HG02763 (cell line): ENCODE measurements at regions not wholly inside any gene's neighbourhood (a gene's known extent, or its start where the extent isn't known, plus 50 kb on each side); places are given as distances from the start of the nearest gene placed in this dataset.

ENCODE experiments used
- ATAC-seq: cut with Tn5 transposase; IDR thresholded peaks from one replicate; pipeline ENCODE4 v1.9.1; 2021; ENCODE audit warnings: mild to moderate bottlenecking, moderate library complexity; ENCODE audit not compliant: unreplicated experiment

GRCh38 chr18:11279461-11279860 is 130.1 kb upstream of the PIEZO2 start:
- ATAC-seq: no peak

- no peak for ATAC-seq
Observed at GRCh38 chr18:11276678-11277077, 127.3 kb upstream of the PIEZO2 start.

GRCh38 chr18:11274144-11274794 is 124.9 kb upstream of the PIEZO2 start:
- no peak for ATAC-seq

GRCh38 chr18:11272516-11272915 is 123.1 kb upstream of the PIEZO2 start:
- no peak for ATAC-seq

- no peak for ATAC-seq
Observed at GRCh38 chr18:11271954-11272353, 122.6 kb upstream of the PIEZO2 start.

DNA sequence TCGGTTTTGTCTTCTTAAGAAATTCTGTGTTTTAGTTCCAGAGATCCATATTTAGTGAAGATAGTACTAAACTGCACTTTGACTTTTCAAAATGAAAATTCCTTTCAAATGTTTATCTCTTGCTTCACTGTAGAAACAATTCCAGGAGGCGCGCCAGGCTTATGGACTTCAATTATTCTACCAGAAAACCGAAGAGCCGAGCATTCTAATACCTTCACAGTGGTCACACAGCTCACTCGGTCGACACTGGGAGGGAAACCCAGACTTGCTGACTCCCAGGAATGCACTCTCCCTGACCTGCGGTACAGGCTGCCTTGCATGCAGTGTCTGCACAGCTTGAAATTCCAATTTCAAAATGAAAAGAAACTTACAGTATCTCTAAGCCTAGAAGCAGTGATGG is 119.9 kb upstream of the PIEZO2 start:
- no peak for ATAC-seq

- no peak for ATAC-seq
Observed at GRCh38 chr18:11268741-11269233, 119.4 kb upstream of the PIEZO2 start.

GRCh38 chr18:11268153-11268552 is 118.8 kb upstream of the PIEZO2 start:
- ATAC-seq: no peak

DNA sequence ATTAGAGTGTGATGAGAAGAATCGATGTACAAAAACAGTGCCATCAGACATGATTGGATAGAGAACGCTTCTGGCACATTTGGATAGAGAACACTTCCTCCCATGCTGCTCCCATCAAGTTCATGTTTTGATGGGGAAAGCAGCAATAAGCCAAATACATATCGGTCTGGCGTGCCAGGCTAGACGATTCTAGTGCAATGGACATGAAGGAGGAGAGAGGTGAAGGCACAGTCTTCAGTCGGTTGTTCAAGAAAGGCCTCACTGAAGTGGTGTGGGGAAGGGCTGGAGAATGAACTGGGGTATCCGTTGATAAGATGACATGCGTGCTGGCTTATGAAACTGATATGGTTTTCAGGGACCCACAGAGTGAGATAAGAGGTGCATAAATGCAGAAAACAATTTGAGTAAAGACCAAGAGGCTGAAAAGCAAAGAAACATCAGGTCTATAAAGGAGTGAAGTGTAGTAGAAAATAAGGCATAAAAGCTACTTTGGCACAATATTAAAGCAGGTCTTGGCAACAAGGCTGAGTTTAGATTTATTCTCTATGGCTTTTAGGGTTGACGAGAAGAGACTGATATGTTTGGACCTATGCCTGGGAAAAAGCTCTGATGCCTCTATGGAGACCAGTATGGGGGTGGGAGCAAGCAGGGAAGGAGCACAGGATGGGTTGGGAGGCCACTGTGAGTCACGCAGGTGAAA is 117.6 kb upstream of the PIEZO2 start:
- no peak for ATAC-seq

GRCh38 chr18:11261486-11261885 is 112.1 kb upstream of the PIEZO2 start:
- ATAC-seq: no peak

GRCh38 chr18:11260961-11261461 is 111.6 kb upstream of the PIEZO2 start:
- ATAC-seq: no peak

DNA sequence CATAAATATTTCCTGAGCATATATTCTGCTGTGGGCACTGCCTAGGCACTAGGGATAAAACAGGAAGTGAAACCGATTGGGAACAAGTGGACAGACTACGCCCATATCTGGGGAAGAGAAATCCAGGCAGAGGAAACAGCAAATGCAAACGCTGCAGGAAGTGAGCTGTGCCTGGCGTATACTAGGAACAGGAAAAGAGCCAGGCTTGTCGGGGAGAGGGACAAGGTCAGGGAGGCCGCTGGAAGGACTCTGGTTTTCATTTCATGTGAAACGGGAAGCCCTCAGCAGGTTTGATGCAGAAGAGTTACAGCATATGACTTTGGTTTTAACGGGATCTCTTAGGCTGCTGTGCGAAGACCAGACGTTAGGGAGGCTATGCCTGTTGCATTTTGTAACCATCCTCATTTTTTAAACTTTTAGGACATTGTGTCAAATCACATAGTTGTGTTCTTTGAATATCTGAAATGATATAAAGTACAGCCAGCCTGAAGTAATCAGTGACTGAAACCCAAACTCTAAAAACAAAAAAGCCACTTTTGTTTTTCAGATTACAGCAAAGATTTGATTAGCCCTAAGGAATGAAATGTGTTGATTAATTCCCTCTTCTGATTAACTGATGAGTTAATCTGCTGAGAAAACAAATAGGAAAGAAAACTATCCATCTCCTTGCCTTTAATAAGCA is 110.2 kb upstream of the PIEZO2 start:
- no peak for ATAC-seq

DNA sequence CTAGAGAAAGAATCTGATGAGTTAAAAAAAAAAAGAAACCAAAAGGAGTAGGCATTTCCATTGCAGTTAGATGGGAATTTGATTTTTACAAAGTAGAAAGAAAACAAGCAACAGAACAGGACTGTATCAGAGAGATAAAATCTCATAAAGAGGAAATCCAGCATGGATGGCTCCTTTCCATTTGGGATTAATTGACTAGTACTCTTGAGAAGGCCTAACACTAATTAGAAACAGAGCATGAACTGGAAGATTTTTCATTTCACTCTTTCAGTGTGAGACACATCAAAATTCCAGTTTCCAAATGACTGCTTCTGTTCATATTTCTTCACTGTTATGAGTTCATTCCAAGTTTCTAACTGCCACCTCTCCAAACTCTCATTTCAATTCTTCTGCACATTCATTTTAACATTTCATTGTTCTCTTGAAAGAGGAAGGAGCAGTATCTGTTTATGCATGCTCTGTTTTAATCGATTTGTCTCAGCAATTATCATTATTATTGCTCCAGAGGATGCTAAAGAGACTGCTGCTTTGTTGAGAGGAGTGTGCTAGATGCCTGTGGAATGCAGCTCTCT is 108.8 kb upstream of the PIEZO2 start:
- no peak for ATAC-seq

DNA sequence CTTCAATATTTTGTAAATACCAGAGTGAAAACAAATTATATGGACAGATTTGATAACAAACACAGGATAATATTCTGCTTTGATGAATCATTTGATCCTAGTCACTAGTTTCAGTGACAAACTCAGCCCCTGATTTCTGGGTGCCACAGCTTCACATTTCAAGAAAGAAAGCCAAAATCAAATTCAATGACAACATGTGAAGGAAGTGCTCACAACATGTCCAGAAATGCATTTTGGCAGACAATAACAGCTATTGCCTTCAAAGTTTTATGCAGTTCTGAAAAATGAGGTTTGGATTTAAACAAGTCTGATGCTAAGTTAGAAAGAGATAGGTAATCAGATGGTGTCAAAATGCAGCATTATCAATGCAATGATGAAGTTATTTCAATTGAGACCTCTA is 106.9 kb upstream of the PIEZO2 start:
- no peak for ATAC-seq

DNA sequence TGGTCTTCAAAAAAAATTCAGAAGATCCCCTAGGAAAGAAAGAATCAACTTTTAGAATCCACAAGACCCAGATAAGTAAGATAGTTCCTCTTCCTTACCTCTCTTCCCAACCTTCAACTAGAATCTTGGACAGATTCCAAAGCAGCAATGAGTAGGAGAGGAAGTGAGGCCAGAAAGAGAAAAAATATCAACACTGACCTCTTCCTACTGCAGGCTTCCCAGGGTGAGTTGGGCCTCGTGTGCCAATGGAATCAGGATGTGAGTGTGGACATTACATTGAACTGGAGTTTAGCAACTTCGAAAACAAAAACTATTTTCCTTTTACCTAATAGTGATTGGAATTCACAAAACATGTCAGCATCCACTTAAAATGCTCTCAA is 102.5 kb upstream of the PIEZO2 start:
- ATAC-seq: no peak

DNA sequence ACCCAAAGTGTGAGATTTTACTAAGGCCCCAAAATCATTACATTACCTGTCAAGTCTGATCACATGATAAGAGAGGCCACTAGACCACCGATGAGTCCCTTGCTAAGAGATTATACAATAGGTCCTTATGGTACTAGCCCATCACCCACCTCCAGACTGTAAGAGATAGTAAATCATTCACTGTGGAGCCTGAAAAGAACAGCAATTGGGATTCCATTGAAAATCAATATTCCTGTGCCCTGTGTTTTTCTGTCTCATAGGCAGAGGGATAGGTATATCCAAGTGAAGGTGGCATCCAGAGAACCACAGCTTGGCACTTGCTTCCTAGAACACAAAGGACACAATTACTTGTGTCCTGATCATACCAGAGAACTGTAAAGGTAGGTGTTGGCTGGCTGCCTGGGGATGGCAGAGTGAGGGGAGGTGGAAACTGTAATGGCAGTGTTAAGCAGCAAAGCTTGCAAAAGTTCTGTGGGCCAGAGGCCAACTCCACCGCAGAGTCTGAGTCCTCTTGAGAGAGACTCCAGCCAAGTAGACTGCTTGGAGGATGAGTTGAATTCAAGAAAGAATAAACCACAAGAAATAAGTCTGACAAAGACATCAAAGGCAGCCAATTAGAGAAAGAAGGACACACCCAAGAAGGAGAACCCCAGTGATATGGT is 102.0 kb upstream of the PIEZO2 start:
- ATAC-seq: no peak

- ATAC-seq: no peak
Observed at GRCh38 chr18:11249391-11249790, 100.0 kb upstream of the PIEZO2 start.

DNA sequence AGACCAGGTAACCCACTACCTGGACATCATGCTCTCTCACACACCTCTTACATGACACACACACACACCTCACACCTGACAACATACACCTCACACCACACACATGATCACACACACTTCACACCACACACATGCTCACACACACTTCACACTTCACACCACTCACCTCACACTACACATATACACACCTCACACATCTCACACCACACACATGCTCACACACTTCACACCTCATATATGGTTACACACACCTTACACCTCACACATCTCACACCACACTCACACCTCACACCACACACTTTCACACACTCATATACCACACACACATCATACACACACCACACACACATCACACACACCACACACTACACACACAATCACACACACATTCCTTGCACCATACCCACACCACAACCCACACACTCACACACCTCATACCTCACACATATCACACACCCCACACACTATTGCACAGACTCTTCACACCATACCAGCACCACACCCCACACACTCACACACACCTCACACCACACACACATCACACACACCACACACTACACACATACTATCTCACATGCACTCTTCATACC is 98.1 kb upstream of the PIEZO2 start:
- ATAC-seq: no peak

GRCh38 chr18:11246495-11247300 is 97.3 kb upstream of the PIEZO2 start:
- ATAC-seq: no peak

DNA sequence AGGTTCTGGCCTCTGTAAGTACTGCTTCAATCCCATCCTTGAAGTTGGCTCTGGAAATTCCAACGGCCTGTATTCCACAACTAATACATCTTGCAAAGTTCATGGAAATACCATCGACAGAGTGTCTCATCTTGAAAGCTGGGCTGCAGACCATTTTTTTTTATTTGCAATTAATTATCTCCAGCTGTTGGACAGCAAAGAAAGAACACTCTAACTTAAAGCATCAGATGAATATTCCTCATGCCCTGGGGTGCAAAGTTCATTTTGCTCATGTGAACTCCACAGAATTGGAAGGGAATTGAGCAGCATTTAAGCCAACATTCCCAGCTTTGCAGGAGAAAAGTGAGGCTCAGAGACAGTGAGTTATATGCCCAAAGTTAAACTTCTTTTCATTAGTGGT is 96.5 kb upstream of the PIEZO2 start:
- ATAC-seq: no peak
